ENCODE measurements at regions not wholly inside any gene's neighbourhood (a gene's known extent, or its start where the extent isn't known, plus 50 kb on each side); places are given as distances from the start of the nearest gene placed in this dataset.

DNA sequence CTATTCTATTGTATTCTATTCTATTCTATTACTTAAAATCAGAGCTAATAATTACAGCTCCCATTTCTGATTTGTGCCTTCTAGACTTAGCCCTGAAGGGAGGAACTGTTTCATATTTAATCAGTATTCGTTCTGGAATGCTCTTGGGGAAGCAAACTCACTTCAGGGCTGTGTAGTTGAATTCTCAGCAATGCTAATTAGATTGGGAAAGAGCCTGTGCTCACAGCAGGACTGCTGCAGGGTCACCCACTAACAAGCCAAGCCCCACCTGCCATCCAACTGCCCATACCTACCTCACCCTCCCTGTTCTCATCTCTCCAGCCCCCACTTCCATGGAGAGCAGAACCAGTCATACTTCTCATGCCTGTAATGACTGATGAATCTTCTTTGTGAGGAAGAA, 464.2 kb downstream of the PTPRU start:
- TF ChIP-seq, protein P1, sequence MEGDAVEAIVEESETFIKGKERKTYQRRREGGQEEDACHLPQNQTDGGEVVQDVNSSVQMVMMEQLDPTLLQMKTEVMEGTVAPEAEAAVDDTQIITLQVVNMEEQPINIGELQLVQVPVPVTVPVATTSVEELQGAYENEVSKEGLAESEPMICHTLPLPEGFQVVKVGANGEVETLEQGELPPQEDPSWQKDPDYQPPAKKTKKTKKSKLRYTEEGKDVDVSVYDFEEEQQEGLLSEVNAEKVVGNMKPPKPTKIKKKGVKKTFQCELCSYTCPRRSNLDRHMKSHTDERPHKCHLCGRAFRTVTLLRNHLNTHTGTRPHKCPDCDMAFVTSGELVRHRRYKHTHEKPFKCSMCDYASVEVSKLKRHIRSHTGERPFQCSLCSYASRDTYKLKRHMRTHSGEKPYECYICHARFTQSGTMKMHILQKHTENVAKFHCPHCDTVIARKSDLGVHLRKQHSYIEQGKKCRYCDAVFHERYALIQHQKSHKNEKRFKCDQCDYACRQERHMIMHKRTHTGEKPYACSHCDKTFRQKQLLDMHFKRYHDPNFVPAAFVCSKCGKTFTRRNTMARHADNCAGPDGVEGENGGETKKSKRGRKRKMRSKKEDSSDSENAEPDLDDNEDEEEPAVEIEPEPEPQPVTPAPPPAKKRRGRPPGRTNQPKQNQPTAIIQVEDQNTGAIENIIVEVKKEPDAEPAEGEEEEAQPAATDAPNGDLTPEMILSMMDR (optimal IDR thresholded peaks at IDR 0.05 in 1 of 3, IDR thresholded peaks at IDR 0.05 in 1 of 3, conservative IDR thresholded peaks at IDR 0.05 in 1 of 3; ENCODE audit: extremely low read depth in 1 of 3, insufficient read depth in 2 of 3, low read length in 3 of 3) = no peak
- no peak for TF ChIP-seq EZH2 (IDR thresholded peaks at IDR 0.05; ENCODE audit: low read length)

Measured in keratinocyte (primary cell).